GM10266 (cell line): ENCODE measurements at regions not wholly inside any gene's neighbourhood (a gene's known extent, or its start where the extent isn't known, plus 50 kb on each side); places are given as distances from the start of the nearest gene placed in this dataset.

ENCODE experiments used
- DNase-seq: peaks from one replicate; pipeline ENCODE4 v3.0.0; 2012; ENCODE audit errors: extremely low spot score
- CTCF ChIP-seq: IDR thresholded peaks from 2 replicates; pipeline ENCODE4 v1.5.1; 2012; ENCODE audit warnings: mild to moderate bottlenecking, low read depth; ENCODE audit not compliant: control insufficient read depth, insufficient read depth; ENCODE audit errors: missing control alignments

DNA sequence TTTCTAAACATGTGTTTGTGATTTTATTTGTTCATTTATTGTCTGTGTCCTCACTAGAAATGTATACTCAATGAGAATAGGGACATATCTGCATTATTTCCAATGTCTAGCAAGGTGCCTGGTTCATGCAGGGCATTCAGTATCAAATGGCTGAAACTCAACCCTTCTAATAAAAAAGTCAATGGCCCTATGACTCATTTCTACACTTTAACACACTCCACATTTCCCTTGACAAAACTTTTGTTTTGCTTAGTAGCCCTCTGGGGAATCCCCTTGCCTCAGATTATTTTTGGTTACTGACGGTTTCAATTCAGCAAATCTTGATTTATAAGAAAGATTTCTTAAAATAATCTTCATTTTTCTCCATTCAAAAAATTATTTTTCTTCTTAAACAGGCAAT is 206.0 kb upstream of the DMRTA1 start:
- no peak for TF ChIP-seq CTCF
- DNase-seq: peak; percentile 45

DNA sequence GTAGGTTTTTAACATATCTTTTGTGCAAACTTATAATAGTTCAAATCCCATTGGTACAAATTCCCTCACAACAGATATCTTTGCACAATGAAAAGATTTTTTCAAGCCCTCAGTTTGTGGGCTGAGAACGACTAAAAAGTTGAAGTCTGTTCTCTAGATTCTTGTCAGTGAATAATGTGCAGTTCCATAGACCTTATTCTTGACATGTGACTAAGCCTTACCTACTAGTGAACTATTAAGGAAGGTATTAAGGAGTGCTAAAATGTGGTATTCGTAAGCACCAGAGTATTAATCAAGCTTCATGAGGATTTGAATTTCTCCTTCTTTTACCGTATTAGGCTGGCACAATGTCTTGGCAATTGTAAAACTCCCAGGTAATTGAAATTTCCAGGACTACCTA is 205.6 kb upstream of the DMRTA1 start:
- no peak for TF ChIP-seq CTCF
- no peak for DNase-seq

GRCh38 chr9:22241611-22242010 is 205.0 kb upstream of the DMRTA1 start:
- DNase-seq: no peak
- no peak for TF ChIP-seq CTCF

DNA sequence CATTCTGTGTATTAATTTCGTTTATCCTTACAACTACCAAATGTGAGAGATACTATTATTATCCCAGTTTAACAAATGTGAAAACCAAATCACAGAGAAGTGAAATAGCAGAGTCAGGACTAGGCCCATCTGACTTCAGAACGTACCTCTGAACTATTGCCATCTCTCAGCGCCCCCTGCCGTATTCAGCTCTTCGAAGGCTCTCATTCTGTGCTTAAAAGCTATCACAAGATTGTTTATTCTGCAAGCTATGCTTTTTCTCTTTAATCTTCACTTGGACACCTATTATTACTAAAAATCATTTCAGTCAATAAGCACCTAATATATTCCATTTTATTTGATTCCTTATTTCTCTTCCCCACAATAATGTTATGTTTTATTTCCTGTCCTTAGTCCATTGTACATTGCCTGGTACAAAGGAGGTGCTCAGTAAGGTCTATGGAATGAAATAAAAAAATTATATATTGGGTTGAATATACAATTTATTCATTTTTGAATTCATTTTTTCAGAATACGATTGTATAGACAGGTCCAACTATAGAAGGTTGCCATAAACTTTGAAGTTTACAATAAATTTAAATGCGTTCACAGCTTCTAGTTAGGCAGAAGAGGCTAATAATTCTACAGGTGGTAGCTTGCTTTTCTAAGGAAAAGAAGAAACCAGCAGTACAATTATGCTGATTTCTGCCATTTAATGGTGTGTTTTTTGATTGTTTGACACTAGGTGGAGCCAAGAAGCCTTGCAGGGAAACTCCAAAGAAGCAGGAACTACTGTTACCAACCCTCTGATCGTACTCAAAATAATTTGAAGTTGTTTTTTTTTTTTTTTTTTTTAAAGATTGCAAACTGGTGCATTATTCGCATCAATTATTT is 202.2 kb upstream of the DMRTA1 start:
- DNase-seq: peak; percentile 19

DNA sequence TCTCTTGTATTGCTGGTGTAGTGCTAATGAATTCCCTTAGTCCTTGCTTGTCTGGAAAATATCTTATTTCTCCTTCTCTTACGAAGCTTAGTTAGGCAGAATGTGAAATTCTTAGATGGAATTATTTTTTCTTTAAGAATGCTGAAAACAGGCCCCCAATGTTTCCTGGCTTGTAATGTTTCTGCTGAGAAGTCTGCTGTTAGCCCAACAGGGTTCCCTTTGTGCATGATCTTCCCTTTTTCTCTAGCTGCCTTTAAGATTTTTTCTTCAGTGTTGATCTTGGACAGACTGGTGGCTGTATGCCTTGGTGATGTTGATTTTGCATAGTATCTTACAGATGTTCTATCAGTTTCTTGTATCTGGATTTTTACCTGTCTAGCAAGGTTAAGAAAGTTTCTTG is 191.3 kb upstream of the DMRTA1 start:
- no peak for DNase-seq
- no peak for TF ChIP-seq CTCF

More for the DNA sequence above, 202.2 kb upstream of the DMRTA1 start:
- peak; percentile 60 for TF ChIP-seq CTCF

DNA sequence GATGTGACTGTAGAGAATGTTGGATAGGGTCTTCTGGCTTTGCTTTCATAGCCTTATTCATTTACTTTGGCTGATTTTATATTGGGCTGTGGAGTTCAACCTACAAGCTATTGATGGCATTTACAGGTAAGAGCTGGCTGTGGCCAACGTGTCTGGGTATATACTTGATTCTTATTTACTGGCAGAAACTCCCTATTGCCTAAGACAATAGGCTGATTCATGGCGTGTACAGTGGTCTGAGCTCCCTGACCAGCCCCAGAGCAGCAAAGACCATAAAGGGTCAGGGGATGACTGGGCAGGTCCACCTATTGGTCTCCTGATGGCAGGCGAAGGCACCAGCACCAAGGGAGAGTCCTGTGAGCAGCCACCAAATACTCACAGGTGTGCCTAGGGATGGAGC is 190.2 kb upstream of the DMRTA1 start:
- no peak for TF ChIP-seq CTCF
- no peak for DNase-seq

DNA sequence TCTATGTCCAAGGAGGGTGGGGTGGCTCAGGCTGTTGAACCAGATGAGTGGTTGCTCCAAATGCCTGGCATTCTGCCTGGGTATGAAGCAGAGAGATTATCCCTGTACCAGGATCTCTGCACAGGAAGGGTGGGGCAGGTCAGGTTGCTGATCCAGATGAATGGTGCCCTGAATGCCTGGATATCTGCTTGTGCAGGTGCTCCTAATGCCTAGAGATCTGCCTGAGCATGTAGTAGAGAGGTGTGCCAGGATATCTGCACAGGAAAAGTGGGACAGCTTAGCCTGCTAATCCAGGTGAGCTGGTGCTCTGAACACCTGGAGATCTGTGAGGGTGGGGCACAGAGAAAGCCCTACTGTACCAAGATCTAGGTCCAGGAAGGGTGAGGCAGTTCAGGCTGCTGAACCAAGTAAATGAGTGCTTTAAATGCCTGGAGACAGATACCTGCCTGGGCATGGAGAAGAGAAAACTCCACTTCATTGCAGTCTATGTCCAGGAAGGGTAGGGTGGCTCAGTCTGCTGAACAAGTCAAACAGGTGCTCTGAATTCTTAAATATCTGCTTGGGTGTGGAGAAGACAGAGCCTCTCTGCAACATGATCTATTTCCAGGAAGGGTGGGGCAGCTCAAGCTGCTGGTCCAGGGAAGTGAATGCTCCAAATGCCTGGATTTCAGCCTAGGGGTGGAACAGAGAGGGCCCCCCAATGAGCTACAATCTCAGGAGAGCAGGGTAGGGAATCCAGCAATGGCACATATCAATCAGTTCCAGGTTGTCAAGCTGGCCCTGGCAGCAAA is 189.4 kb upstream of the DMRTA1 start:
- DNase-seq: no peak
- TF ChIP-seq CTCF: no peak
